ENCODE measurements at regions not wholly inside any gene's neighbourhood (a gene's known extent, or its start where the extent isn't known, plus 50 kb on each side); places are given as distances from the start of the nearest gene placed in this dataset.

DNA sequence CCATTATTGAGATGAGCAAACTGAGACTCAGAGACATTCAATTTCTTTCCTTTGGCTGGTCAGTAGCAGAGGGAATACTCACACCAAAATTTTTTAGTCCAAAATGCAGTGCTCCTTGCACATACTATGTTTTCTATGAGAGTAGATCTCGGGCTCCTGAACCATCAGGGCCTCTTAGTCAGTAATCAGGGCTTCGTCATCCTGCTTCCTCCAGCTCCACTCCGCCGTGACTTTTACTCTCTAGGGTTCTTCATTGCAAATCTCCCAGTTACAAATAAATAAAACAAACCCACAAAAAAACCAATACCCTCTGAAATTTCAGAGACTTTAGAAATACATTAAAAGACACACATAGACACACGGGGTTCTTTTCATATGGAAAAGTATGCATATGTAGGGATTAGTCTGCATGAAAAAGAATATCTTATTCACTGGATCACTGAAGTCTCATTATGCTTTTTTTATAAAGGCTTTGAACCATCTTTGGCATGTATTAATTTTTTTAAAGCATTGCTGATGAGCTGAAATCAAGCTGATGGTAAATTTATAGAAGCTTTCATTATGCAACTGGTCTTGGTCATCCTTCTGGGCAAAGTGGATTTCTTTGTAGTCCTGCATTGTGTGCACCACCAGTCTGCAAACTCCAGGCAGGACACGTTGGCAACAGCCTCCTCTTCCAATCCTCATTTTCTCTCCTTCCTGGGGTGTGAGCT is 235.0 kb downstream of the ICOS start:
- Histone ChIP-seq H3K27me3 (ENCODE audit: insufficient read depth, low read length, poor library complexity, severe bottlenecking) (peaks cover 7% of the 10 kb centered on the region), H3K4me2 (ENCODE audit: low read depth, low read length, poor library complexity, severe bottlenecking) (no peak overlapping the region)

DNA sequence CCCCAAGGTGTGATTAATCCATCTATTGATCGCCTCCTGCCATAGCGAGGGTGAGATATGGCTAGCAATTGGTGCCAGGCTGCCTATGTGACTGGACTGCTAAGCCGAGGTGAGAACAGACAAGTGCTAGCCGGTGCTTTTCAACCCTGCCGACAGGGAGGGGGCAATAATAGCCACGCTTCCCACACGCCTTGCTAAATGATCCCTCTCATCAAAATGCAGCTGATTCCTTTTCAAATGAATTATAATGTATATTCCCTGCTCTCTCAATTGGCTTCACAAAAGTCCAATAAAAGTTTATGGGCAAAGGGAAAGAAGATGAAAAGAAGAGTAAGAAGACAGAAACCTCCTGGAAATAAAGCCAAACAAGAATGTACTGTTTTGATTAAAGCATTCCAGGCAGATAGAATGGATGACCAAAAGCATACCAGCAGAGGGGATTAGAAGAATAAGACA is 235.6 kb downstream of the ICOS start:
- no peaks in the 10 kb centered on the region for H4K20me1 ChIP-seq (ENCODE audit: insufficient read depth, low read length, poor library complexity, severe bottlenecking)
- H3K4me3 ChIP-seq (ENCODE audit: low read length, poor library complexity, severe bottlenecking), result no peak overlapping the region
- no peaks in the 10 kb centered on the region for H3K9me3 ChIP-seq (ENCODE audit: insufficient read depth, low read depth, low read length)
- no peaks in the 10 kb centered on the region for H3F3A ChIP-seq (ENCODE audit: low read depth)
- H3K9ac ChIP-seq (ENCODE audit: low read depth, low read length, poor library complexity, severe bottlenecking), result no peak overlapping the region
- no peak overlapping the region for H2AFZ ChIP-seq (ENCODE audit: low read length)
- H3K27me3 ChIP-seq (ENCODE audit: insufficient read depth, low read length, poor library complexity, severe bottlenecking), result peaks cover 7% of the 10 kb centered on the region
- H3K4me2 ChIP-seq (ENCODE audit: low read depth, low read length, poor library complexity, severe bottlenecking), result no peak overlapping the region
- H3K9me2 ChIP-seq (replicated peaks; ENCODE audit: low read depth, low read length), result no peaks in the 10 kb centered on the region
- H3K4me1 ChIP-seq (ENCODE audit: insufficient read depth, low read length, poor library complexity, severe bottlenecking), result no peaks in the 10 kb centered on the region
- TF ChIP-seq EZH2phosphoT487 (IDR thresholded peaks at IDR 0.05; ENCODE audit: borderline replicate concordance), result no peak
- TF ChIP-seq, protein P1, sequence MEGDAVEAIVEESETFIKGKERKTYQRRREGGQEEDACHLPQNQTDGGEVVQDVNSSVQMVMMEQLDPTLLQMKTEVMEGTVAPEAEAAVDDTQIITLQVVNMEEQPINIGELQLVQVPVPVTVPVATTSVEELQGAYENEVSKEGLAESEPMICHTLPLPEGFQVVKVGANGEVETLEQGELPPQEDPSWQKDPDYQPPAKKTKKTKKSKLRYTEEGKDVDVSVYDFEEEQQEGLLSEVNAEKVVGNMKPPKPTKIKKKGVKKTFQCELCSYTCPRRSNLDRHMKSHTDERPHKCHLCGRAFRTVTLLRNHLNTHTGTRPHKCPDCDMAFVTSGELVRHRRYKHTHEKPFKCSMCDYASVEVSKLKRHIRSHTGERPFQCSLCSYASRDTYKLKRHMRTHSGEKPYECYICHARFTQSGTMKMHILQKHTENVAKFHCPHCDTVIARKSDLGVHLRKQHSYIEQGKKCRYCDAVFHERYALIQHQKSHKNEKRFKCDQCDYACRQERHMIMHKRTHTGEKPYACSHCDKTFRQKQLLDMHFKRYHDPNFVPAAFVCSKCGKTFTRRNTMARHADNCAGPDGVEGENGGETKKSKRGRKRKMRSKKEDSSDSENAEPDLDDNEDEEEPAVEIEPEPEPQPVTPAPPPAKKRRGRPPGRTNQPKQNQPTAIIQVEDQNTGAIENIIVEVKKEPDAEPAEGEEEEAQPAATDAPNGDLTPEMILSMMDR (conservative IDR thresholded peaks at IDR 0.05; ENCODE audit: low read length), result no peak
- H3K79me2 ChIP-seq (ENCODE audit: insufficient read depth, low read length), result no peaks in the 10 kb centered on the region
- no peaks in the 10 kb centered on the region for H3K36me3 ChIP-seq (ENCODE audit: insufficient read depth, low read length)

More for the DNA sequence above, 235.0 kb downstream of the ICOS start:
- TF ChIP-seq, protein P1 (conservative IDR thresholded peaks at IDR 0.05; ENCODE audit: low read length), result no peak
- TF ChIP-seq EZH2phosphoT487 (IDR thresholded peaks at IDR 0.05; ENCODE audit: borderline replicate concordance), result no peak
- Histone ChIP-seq H3K4me1 (ENCODE audit: insufficient read depth, low read length, poor library complexity, severe bottlenecking) (no peaks in the 10 kb centered on the region), H3K9me2 (replicated peaks; ENCODE audit: low read depth, low read length) (no peaks in the 10 kb centered on the region), H3K79me2 (ENCODE audit: insufficient read depth, low read length) (no peaks in the 10 kb centered on the region), H3K4me3 (ENCODE audit: low read length, poor library complexity, severe bottlenecking) (no peak overlapping the region), H3K9ac (ENCODE audit: low read depth, low read length, poor library complexity, severe bottlenecking) (no peak overlapping the region), H3F3A (ENCODE audit: low read depth) (no peaks in the 10 kb centered on the region), H4K20me1 (ENCODE audit: insufficient read depth, low read length, poor library complexity, severe bottlenecking) (no peaks in the 10 kb centered on the region), H3K9me3 (ENCODE audit: insufficient read depth, low read depth, low read length) (no peaks in the 10 kb centered on the region), H2AFZ (ENCODE audit: low read length) (no peak overlapping the region), H3K36me3 (ENCODE audit: insufficient read depth, low read length) (no peaks in the 10 kb centered on the region)

DNA sequence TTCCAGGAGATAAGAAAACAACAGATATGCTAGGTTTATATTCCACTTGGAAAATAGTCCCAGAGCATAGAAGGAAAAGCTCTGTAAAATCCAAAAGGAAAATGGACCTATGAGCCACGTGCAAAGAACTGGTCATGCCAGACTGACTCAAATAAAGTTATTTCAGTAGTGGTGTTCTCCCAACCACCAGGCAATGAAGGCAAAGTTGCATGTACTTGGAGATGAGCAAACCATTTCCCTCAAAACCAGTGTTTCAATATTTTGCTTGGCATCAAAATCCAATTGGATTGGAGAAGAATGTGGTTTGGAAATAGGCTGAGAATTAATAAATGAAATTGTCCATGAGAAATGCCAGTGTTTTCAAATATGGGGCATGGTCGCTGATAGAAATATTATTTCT is 237.5 kb downstream of the ICOS start:
- no peaks in the 10 kb centered on the region for H3K9me3 ChIP-seq (ENCODE audit: insufficient read depth, low read depth, low read length)
- no peak overlapping the region for H3K9ac ChIP-seq (ENCODE audit: low read depth, low read length, poor library complexity, severe bottlenecking)
- no peaks in the 10 kb centered on the region for H3K9me2 ChIP-seq (replicated peaks; ENCODE audit: low read depth, low read length)
- no peak overlapping the region for H3K4me2 ChIP-seq (ENCODE audit: low read depth, low read length, poor library complexity, severe bottlenecking)
- no peaks in the 10 kb centered on the region for H3K79me2 ChIP-seq (ENCODE audit: insufficient read depth, low read length)
- no peaks in the 10 kb centered on the region for H3F3A ChIP-seq (ENCODE audit: low read depth)
- TF ChIP-seq, protein P1 (conservative IDR thresholded peaks at IDR 0.05; ENCODE audit: low read length), result no peak
- TF ChIP-seq EZH2phosphoT487 (IDR thresholded peaks at IDR 0.05; ENCODE audit: borderline replicate concordance), result no peak
- H4K20me1 ChIP-seq (ENCODE audit: insufficient read depth, low read length, poor library complexity, severe bottlenecking), result no peaks in the 10 kb centered on the region
- H3K4me1 ChIP-seq (ENCODE audit: insufficient read depth, low read length, poor library complexity, severe bottlenecking), result no peaks in the 10 kb centered on the region
- no peaks in the 10 kb centered on the region for H3K36me3 ChIP-seq (ENCODE audit: insufficient read depth, low read length)
- no peak overlapping the region for H3K4me3 ChIP-seq (ENCODE audit: low read length, poor library complexity, severe bottlenecking)
- H2AFZ ChIP-seq (ENCODE audit: low read length), result no peak overlapping the region
- peaks cover 7% of the 10 kb centered on the region for H3K27me3 ChIP-seq (ENCODE audit: insufficient read depth, low read length, poor library complexity, severe bottlenecking)
